ENCODE measurements at regions not wholly inside any gene's neighbourhood (a gene's known extent, or its start where the extent isn't known, plus 50 kb on each side); places are given as distances from the start of the nearest gene placed in this dataset.

DNA sequence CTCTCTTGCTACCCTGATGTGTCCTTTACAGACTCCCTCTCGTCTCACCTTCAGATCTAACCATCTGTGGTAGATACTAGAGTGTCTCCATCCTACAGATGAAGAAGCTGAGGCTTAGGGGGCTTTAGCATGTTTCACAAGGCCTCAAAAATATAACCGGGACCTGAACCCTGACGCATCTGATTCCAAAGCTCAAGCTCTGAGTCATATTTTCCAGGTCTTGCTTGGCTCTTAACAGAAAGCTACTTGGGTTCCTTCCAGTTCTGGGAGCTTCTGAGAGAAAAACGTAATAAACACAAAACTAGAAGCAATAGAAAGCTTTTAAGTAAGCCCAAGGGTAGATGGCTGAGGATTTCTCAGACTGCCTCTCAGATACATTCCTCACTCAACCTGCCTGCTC, 224.3 kb upstream of the EEF2KMT start:
- no peak for TF ChIP-seq EZH2 (IDR thresholded peaks at IDR 0.05; ENCODE audit: insufficient read depth, poor library complexity, severe bottlenecking)
- no peak for TF ChIP-seq EZH2phosphoT487 (IDR thresholded peaks at IDR 0.05; ENCODE audit: insufficient read depth, low read depth)

All from GM23248 (cell line).